ENCODE measurements at regions not wholly inside any gene's neighbourhood (a gene's known extent, or its start where the extent isn't known, plus 50 kb on each side); places are given as distances from the start of the nearest gene placed in this dataset.

- H4K5ac ChIP-seq (ENCODE audit: low read depth, low read length), result no peak overlapping the region
- ChIA-PET CTCF (interaction anchor here (0.7 to 1.5 kb wide), 10 partner anchors 9 to 562 kb away, joined by 3 to 5 read pairs (median 3); no protein-coding TSS in a partner anchor), POLR2A (ENCODE audit: unreplicated experiment) (interaction anchor here (0.6 kb wide), 1 partner anchor 1862 kb away, joined by 9 read pairs; no protein-coding TSS in a partner anchor)
- no peak overlapping the region for H4K8ac ChIP-seq (ENCODE audit: low read depth in 2 of 2, low read length in 2 of 2)
- H2BK5ac ChIP-seq (ENCODE audit: low read depth, low read length, poor library complexity, severe bottlenecking), result no peak overlapping the region
- dilution Hi-C loops (cut with HindIII; ENCODE audit: low sequenced_read_pairs, unreplicated experiment), result no loop called here
- no peak overlapping the region for H3K56ac ChIP-seq (ENCODE audit: extremely low read depth, insufficient read depth, low read length)
- BruUV-seq (replicated peaks), result no TSS peak
- DNase-seq (peak; percentile 60), ATAC-seq (ENCODE audit: low read depth) (peak; percentile 59)
- H3K27ac ChIP-seq (ENCODE audit: insufficient read depth, low read length), result no peak overlapping the region
- no peak overlapping the region for H2AK9ac ChIP-seq (replicated peaks; ENCODE audit: low read depth, low read length, poor library complexity)
- H2BK15ac ChIP-seq (ENCODE audit: low read depth, low read length), result 0 out of 3 replicates have a peak overlapping the region, but pooled peaks have one; percentile 70
- no peak overlapping the region for H4K91ac ChIP-seq (ENCODE audit: insufficient read depth, low read depth, low read length)
- intact Hi-C loops (cut with micrococcal nuclease), result loop anchor here (1.0 to 10.0 kb wide), 3 partner anchors 445 to 767 kb away; no protein-coding TSS in a partner anchor
- H3K9ac ChIP-seq (ENCODE audit: low read depth, low read length), result no peak overlapping the region
- H2AK5ac ChIP-seq (ENCODE audit: low read depth, low read length), result no peak overlapping the region
- H3K9me1 ChIP-seq (ENCODE audit: insufficient read depth, low read length), result no peaks in the 10 kb centered on the region
- H3K4me3 ChIP-seq (ENCODE audit: insufficient read depth, low read depth, low read length), result no peak overlapping the region
- H2BK20ac ChIP-seq (ENCODE audit: low read depth, low read length), result no peak overlapping the region
- in situ Hi-C loops (cut with MboI; ENCODE audit: low sequenced_read_pairs), result loop anchor here (10.0 kb wide), 1 partner anchor 557 kb away; no protein-coding TSS in a partner anchor
- no peak overlapping the region for H3K4me2 ChIP-seq (ENCODE audit: low read depth, low read length)
- H3K4me1 ChIP-seq (ENCODE audit: control insufficient read depth, insufficient read depth, low read length), result peaks cover 2% of the 10 kb centered on the region
- H3K18ac ChIP-seq (ENCODE audit: low read depth, low read length), result no peak overlapping the region
- H3K9me3 ChIP-seq (ENCODE audit: control insufficient read depth, insufficient read depth, low read length), result no peaks in the 10 kb centered on the region
- no peaks in the 10 kb centered on the region for H4K20me1 ChIP-seq (ENCODE audit: insufficient read depth, low read length)
- H2BK120ac ChIP-seq (ENCODE audit: low read depth, low read length), result no peak overlapping the region
- no CpG with 5 or more reads among the region's 2 CpGs for WGBS, 2 experiments (ENCODE audit: extremely low coverage in 2 of 2, insufficient read length in 1 of 2)
- no peaks in the 10 kb centered on the region for H3K36me3 ChIP-seq (ENCODE audit: control insufficient read depth, insufficient read depth, low read length)
- H3K14ac ChIP-seq (replicated peaks; ENCODE audit: low read depth, low read length), result no peak overlapping the region
- H3K27me3 ChIP-seq (ENCODE audit: control insufficient read depth, insufficient read depth, low read length), result peaks cover 2% of the 10 kb centered on the region; the same call in 1 of the 2 replicates
- TF ChIP-seq CHD1 (IDR thresholded peaks at IDR 0.05; ENCODE audit: low read depth, low read length) (no peak), FOS (IDR thresholded peaks at IDR 0.05; ENCODE audit: low read depth, low read length) (no peak), RAD21 (IDR thresholded peaks at IDR 0.05; ENCODE audit: low read length) (peak; percentile 69), CEBPB (IDR thresholded peaks at IDR 0.05; ENCODE audit: low read depth, low read length) (no peak), CTCF (conservative IDR thresholded peaks at IDR 0.05; ENCODE audit: low read depth, low read length) (peak; percentile 61), RCOR1 (IDR thresholded peaks at IDR 0.05; ENCODE audit: insufficient replicate concordance, low read length) (no peak), SMC3 (IDR thresholded peaks at IDR 0.05; ENCODE audit: low read depth, low read length) (peak; percentile 66), MAZ (IDR thresholded peaks at IDR 0.05; ENCODE audit: borderline replicate concordance, low read depth, low read length) (no peak), USF2 (IDR thresholded peaks at IDR 0.05; ENCODE audit: low read depth, low read length) (no peak), POLR2A (IDR thresholded peaks at IDR 0.05; ENCODE audit: low read depth, low read length) (no peak), MAFK (IDR thresholded peaks at IDR 0.05; ENCODE audit: low read depth, low read length) (no peak), MXI1 (IDR thresholded peaks at IDR 0.05; ENCODE audit: borderline replicate concordance, low read depth, low read length) (no peak), BHLHE40 (IDR thresholded peaks at IDR 0.05; ENCODE audit: low read depth, low read length) (no peak), RFX5 (IDR thresholded peaks at IDR 0.05; ENCODE audit: low read depth, low read length) (no peak), NFE2L2 (IDR thresholded peaks at IDR 0.05; ENCODE audit: low read depth, low read length) (no peak)
- H3K79me1 ChIP-seq (ENCODE audit: low read depth in 1 of 2, low read length in 2 of 2), result no peaks in the 10 kb centered on the region
- H2AFZ ChIP-seq (replicated peaks; ENCODE audit: low read length, poor library complexity), result no peak overlapping the region
- H3K4ac ChIP-seq (ENCODE audit: low read depth, low read length), result no peak overlapping the region
- no peak overlapping the region for H3K23ac ChIP-seq (ENCODE audit: low read depth, low read length)
Observed at GRCh38 chr6:128807577-128807976, 75.4 kb upstream of the LAMA2 start.
